ENCODE measurements at regions not wholly inside any gene's neighbourhood (a gene's known extent, or its start where the extent isn't known, plus 50 kb on each side); places are given as distances from the start of the nearest gene placed in this dataset.
"Not testable (repeated sequence)": the region's sequence is repeated elsewhere in the genome, so short reads cannot be mapped to it uniquely, and the experiment has no call there.

DNA sequence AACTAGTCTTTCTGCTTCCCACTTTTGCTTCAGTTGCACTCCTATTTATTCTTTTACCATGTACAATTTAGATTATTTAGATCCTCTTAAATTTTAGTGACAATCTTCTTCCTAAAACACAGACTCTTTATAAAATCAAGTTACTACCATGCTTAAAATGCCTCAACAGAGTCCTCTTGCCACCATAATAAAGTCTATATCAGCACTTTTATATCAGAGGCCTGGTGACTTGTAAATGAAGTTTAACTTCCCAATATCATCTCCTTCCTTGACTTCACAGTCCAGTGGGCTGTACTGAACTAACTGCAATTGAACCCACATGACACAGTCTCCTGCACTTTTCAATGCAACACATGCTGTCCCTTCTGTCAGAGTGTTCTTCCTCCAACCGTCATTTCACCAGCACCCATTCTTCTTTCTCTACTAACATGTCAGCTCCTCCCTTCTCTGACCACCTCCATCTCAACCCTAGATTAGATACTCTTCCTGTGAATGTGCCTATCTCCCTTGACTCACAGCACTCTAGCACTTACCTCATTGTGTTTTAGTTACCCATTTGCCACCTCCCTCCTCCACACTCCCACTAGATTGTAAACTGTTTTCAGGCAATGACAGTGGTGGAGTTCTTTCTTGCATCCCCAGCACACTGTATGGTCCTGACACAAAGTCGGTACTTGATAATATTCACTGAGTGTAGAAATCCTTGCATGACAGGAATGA lies 414.9 kb downstream of the SATB2 start:
- no peak overlapping the region for H3K4me3 Mint-ChIP-seq
- no peaks in the 10 kb centered on the region for H3K9me3 Mint-ChIP-seq

DNA sequence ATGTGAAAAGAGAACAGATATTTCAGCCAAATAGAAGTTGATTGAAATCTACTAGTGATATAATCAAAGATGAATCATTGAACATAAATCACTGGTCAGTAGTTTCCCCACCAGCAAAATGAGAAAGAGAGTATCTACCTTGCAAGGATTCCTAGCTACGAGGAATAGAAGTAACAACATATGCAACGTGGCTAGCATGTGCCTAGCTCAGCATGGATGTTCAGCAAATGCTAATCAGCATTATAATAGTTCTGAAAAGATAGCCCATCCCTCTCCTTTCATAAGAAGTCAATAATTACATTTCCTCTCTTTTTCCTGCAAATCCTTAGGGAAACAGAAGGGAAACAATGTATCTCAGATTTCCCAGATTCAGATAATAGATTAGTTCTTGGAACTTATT lies 417.2 kb downstream of the SATB2 start:
- Mint-ChIP-seq H3K9me3 (no peaks in the 10 kb centered on the region), H3K27ac (no peak overlapping the region), H3K4me3 (no peak overlapping the region), H3K36me3 (no peaks in the 10 kb centered on the region), H3K4me1 (no peaks in the 10 kb centered on the region), H3K27me3 (no peaks in the 10 kb centered on the region)
- ATAC-seq (ENCODE audit: low read depth) (no peak), DNase-seq (no peak)
- POLR2A ChIA-PET = no interaction called here

More for the DNA sequence above, 414.9 kb downstream of the SATB2 start:
- H3K27me3 Mint-ChIP-seq = no peaks in the 10 kb centered on the region
- H3K36me3 Mint-ChIP-seq = no peaks in the 10 kb centered on the region
- H3K4me1 Mint-ChIP-seq = no peaks in the 10 kb centered on the region
- POLR2A ChIA-PET = no interaction called here
- ATAC-seq (ENCODE audit: low read depth) (no peak), DNase-seq (no peak)
- H3K27ac Mint-ChIP-seq = no peak overlapping the region

DNA sequence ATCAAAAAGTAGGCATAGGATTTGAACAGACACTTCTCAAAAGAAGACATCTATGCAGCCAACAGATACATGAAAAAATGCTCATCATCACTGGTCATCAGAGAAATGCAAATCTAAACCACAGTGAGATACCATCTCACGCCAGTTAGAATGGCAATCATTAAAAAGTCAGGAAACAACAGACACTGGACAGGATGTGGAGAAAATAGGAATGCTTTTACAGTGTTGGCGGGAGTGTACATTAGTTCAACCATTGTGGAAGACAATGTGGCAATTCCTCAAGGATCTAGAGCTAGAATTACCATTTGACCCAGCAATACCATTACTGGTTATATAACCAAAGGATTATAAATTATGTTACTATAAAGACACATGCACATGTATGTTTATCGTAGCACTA lies 424.0 kb downstream of the SATB2 start:
- H3K4me1 Mint-ChIP-seq; H3K27me3 Mint-ChIP-seq; H3K36me3 Mint-ChIP-seq; POLR2A ChIA-PET; H3K4me3 Mint-ChIP-seq; H3K27ac Mint-ChIP-seq; DNase-seq; ATAC-seq (ENCODE audit: low read depth): not testable (repeated sequence)
- H3K9me3 Mint-ChIP-seq = peaks cover 10% of the 10 kb centered on the region

DNA sequence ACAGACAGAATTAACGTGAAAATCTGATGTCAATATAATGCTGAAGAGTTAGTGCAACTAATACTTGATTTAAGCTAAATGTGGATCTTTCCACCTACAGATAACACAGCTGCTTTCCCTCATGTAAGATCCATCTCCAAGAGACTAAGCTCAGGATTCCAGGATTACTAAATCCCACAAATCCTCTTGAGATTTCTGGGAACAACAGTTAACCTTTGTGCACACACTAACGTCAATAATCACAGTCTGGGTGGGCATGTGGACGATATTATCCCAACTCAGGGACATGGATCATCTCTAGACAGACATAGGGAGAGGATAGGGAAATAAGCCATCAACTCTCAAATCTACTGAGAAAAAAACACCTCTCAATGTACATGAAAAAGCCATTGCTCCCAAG lies 432.6 kb downstream of the SATB2 start:
- H3K27ac Mint-ChIP-seq = no peak overlapping the region

DNA sequence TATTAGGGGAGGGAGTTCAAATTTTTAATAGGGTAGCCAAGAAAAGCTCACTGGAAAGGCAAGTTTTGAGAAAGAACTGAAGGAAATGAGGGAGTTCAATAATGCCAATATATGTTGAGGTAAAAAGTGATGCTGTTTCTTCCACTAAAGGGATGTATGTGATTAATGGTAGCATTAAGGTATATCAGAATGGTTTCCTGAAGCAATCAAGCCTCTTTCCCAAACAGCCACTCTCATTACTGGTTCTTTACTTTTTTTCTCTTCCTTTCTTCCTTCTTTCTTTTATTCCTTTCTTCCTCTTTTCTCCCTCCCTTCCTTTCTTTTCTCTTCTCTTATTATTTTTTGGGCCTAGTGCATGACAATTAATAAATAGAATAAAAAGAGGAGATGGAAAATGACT lies 433.5 kb downstream of the SATB2 start:
- POLR2A ChIA-PET = no interaction called here
- no peak for DNase-seq
- Mint-ChIP-seq H3K4me1 (no peaks in the 10 kb centered on the region), H3K27ac (no peak overlapping the region), H3K36me3 (no peaks in the 10 kb centered on the region), H3K9me3 (no peaks in the 10 kb centered on the region), H3K4me3 (no peak overlapping the region), H3K27me3 (no peaks in the 10 kb centered on the region)
- no peak for ATAC-seq (ENCODE audit: low read depth)

More for the DNA sequence above, 432.6 kb downstream of the SATB2 start:
- H3K4me3 Mint-ChIP-seq = no peak overlapping the region
- H3K27me3 Mint-ChIP-seq = no peaks in the 10 kb centered on the region
- DNase-seq (no peak), ATAC-seq (ENCODE audit: low read depth) (no peak)
- no peaks in the 10 kb centered on the region for H3K36me3 Mint-ChIP-seq
- no peaks in the 10 kb centered on the region for H3K9me3 Mint-ChIP-seq
- H3K4me1 Mint-ChIP-seq = no peaks in the 10 kb centered on the region
- POLR2A ChIA-PET = no interaction called here

DNA sequence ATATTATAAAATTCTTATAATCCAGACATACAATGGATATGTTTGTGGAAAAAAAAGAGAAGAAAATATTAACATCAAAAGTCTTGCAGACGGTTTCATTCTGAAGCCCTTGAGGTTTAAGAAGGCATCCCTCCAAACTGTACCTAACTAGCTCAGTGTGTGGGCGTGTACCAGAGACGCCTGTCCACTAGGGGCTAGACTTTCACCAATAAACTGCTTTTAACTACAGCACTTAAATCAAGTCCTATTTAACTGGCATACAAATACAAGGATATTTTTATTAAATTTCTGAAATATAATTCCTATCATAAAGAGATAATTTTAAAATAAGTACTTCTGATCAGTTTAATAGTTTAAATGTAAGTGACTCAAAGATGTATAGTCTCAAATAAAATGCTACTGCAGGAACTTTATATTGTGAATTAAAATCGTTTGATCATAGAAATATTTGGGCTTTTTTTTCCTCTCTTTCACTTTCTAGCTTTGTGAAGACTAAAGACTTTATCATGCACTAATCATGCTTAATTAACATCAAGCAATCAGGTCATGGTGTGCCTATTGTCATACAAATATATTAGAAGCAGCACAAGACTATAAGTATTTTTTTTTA lies 437.7 kb downstream of the SATB2 start:
- Mint-ChIP-seq H3K4me3 (no peak overlapping the region), H3K36me3 (no peaks in the 10 kb centered on the region), H3K27me3 (no peaks in the 10 kb centered on the region), H3K27ac (no peak overlapping the region), H3K9me3 (no peaks in the 10 kb centered on the region), H3K4me1 (no peaks in the 10 kb centered on the region)
- POLR2A ChIA-PET = no interaction called here
- ATAC-seq (ENCODE audit: low read depth) = no peak
- DNase-seq = no peak

DNA sequence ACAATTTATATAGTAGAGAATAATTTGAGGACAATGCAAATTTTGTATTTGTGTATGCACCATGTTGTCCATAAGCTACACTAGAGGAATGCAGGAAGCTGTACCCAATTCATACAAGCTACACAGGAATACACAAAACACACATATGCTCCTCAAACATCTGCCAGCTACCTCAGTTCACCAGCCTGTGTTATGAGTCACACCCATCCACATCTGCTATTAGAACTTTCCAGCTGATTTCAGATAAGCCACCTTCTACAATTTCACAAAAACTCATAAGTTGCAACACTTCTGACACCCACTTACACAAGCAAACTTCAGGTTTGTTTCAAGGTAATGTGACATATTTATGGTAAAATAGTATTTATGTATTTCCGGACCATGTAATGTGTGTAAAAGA lies 438.9 kb downstream of the SATB2 start:
- POLR2A ChIA-PET = no interaction called here
- no peaks in the 10 kb centered on the region for H3K27me3 Mint-ChIP-seq
- no peak overlapping the region for H3K4me3 Mint-ChIP-seq
- no peaks in the 10 kb centered on the region for H3K36me3 Mint-ChIP-seq
- no peaks in the 10 kb centered on the region for H3K4me1 Mint-ChIP-seq
- H3K27ac Mint-ChIP-seq = no peak overlapping the region
- no peak for ATAC-seq (ENCODE audit: low read depth)
- DNase-seq = no peak
- no peaks in the 10 kb centered on the region for H3K9me3 Mint-ChIP-seq

DNA sequence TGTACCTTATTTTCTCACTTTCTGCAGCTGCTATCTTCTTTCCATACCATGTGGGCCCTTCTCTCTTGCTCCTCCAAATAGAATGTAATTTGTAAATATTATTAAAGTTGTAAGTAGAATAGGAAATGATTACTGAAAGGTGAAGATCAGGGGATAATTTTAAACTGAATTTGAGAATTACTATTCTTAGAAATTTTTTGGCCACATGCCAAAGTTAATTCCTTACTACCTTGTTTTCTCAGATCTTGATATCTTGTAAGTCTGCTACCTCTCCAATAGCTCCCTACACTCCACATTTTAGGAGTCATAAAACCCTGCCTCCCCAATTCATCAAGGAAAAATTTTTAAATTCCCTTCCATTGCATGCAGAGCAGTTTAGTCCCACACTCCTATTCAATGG lies 442.7 kb downstream of the SATB2 start:
- no peaks in the 10 kb centered on the region for H3K36me3 Mint-ChIP-seq
- no peaks in the 10 kb centered on the region for H3K4me1 Mint-ChIP-seq
- no peak overlapping the region for H3K27ac Mint-ChIP-seq
- H3K4me3 Mint-ChIP-seq = no peak overlapping the region
- H3K27me3 Mint-ChIP-seq = no peaks in the 10 kb centered on the region
- DNase-seq (no peak), ATAC-seq (ENCODE audit: low read depth) (no peak)
- POLR2A ChIA-PET = no interaction called here
- peaks cover 4% of the 10 kb centered on the region for H3K9me3 Mint-ChIP-seq

DNA sequence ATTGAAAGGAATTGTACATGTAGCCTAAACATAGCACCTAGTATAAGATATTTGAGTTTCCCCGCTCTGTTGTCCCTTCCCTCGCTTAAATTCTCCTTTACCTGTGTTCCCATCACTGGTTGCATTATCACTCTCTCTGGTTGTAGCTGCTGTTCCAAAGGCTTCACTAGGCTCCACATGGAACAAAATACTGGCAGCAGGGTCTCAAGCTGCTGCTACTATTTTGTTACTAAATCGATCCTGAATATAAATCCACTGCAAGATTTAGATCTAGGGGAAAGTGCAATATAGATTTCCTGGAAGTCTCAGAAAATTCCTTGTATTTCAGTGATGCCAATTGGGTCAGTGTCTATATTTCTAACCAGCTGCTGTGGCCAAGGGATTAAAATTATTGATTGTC lies 443.5 kb downstream of the SATB2 start:
- H3K36me3 Mint-ChIP-seq = no peaks in the 10 kb centered on the region

DNA sequence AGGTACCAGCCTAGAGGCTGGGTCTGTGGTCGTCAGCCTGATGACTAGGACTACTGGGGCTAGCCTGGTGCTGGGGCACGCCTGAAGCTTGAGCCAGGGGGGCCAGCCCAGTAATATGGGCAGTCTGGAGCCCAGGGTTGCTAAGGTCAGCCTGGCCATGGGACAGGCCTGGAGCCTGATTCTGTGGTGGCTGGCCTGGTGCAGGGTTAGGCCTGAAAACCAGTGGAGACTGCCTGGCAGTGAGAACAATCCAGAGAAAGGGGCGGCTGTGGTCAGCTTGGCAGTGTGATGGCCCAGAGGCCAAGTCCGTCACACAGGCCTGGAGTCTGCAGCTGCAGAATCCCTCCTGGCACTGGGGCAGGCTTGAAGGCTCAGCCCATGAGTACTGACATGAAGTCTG lies 445.8 kb downstream of the SATB2 start:
- H3K27ac Mint-ChIP-seq = no peak overlapping the region
- no peaks in the 10 kb centered on the region for H3K27me3 Mint-ChIP-seq
- DNase-seq (no peak), ATAC-seq (ENCODE audit: low read depth) (no peak)
- no peaks in the 10 kb centered on the region for H3K36me3 Mint-ChIP-seq
- POLR2A ChIA-PET = no interaction called here
- H3K4me1 Mint-ChIP-seq = no peaks in the 10 kb centered on the region
- H3K9me3 Mint-ChIP-seq = peaks cover 5% of the 10 kb centered on the region
- no peak overlapping the region for H3K4me3 Mint-ChIP-seq

More for the DNA sequence above, 443.5 kb downstream of the SATB2 start:
- H3K4me1 Mint-ChIP-seq = no peaks in the 10 kb centered on the region
- no peak overlapping the region for H3K4me3 Mint-ChIP-seq
- ATAC-seq (ENCODE audit: low read depth) (no peak), DNase-seq (no peak)
- no peak overlapping the region for H3K27ac Mint-ChIP-seq
- H3K9me3 Mint-ChIP-seq = peaks cover 5% of the 10 kb centered on the region
- H3K27me3 Mint-ChIP-seq = no peaks in the 10 kb centered on the region
- POLR2A ChIA-PET = no interaction called here

DNA sequence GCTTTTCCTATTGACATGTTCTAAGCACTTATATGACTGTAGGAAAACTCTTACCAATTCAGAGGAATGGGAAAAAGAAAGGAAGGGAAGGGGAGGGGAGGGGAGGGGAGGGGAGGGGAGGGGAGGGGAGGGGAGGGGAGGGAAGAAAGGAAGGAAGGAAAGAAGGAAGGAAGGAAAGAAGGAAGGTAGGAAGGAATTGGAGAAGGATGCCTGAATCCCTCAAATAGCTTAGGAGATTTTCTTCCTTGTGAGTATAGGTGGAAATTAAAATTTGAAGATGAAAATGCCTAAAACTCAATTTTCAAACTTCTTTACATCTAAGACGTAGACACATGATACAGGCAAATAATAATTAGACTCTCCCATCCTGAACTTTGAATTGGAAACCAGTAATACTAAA lies 463.1 kb downstream of the SATB2 start:
- Mint-ChIP-seq H3K4me3 (no peak overlapping the region), H3K27me3 (no peaks in the 10 kb centered on the region), H3K9me3 (peaks cover 2% of the 10 kb centered on the region), H3K36me3 (no peaks in the 10 kb centered on the region), H3K4me1 (no peaks in the 10 kb centered on the region), H3K27ac (no peak overlapping the region)
- no peak for DNase-seq
- POLR2A ChIA-PET = no interaction called here
- no peak for ATAC-seq (ENCODE audit: low read depth)

DNA sequence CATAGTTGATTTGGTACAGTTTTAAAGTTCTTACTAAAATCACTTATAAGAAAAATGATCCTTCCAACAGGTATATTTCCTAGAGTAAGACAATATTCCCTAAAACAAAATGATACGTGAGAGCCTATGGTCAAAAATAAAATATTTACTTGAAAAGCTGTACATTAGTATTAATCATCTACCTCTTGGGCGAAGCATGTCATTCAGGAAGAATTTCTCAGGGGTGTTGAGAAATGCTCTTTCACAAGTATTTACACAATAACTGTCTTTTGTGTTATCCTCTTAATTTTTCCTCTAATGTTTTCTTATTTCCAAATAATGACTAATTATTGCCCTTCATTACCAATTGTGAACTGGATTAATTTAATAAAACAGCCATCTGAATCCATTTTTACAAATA lies 466.3 kb downstream of the SATB2 start:
- no peaks in the 10 kb centered on the region for H3K4me1 Mint-ChIP-seq
- POLR2A ChIA-PET = no interaction called here

DNA sequence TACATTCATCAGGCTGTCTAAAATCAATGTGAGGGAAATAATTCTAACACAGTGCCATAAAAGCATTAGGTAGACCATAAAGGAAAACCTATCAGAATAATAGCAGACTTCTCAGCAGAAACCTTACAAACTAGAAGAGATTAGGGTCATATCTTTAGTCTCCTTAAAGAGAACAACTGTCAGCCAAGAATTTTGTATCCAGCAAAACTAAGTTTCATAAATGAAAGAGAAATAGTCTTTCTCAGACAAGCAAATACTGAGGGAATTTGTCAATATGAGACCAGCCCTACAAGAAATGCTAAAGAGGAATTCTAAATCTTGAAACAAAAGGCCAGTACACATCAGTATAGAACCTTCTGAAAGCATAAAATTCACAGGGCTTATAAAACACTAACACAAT lies 482.0 kb downstream of the SATB2 start:
- DNase-seq (no peak), ATAC-seq (ENCODE audit: low read depth) (no peak)
- H3K4me1 Mint-ChIP-seq = no peaks in the 10 kb centered on the region
- no peaks in the 10 kb centered on the region for H3K27me3 Mint-ChIP-seq
- no peak overlapping the region for H3K4me3 Mint-ChIP-seq
- no peaks in the 10 kb centered on the region for H3K36me3 Mint-ChIP-seq
- POLR2A ChIA-PET = no interaction called here
- peaks cover 5% of the 10 kb centered on the region for H3K9me3 Mint-ChIP-seq
- H3K27ac Mint-ChIP-seq = no peak overlapping the region

More for the DNA sequence above, 466.3 kb downstream of the SATB2 start:
- H3K9me3 Mint-ChIP-seq = peaks cover 2% of the 10 kb centered on the region
- no peaks in the 10 kb centered on the region for H3K36me3 Mint-ChIP-seq
- H3K27me3 Mint-ChIP-seq = no peaks in the 10 kb centered on the region
- DNase-seq (no peak), ATAC-seq (ENCODE audit: low read depth) (no peak)
- no peak overlapping the region for H3K4me3 Mint-ChIP-seq
- no peak overlapping the region for H3K27ac Mint-ChIP-seq

DNA sequence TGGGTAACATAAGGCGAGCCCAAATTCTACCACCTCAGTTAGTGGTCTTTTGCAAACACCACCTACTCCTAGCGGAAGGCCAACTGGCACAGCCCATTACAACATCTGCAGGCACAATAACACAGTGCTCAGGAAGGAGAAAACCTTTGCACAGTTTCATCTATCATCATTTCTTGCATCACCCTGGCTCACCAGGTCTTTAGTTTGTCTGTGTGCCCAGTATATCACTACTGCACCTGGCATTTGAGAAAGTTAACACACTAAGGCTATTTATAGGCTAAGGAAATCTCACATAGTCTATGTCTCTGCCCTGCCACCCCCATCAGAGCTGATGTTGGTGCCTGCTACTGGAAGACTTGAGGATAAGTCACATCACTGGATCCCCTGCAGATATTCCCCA lies 484.0 kb downstream of the SATB2 start:
- H3K36me3 Mint-ChIP-seq = no peaks in the 10 kb centered on the region
- no peak overlapping the region for H3K27ac Mint-ChIP-seq
- no peak for ATAC-seq (ENCODE audit: low read depth)
- DNase-seq = no peak
- POLR2A ChIA-PET = no interaction called here
- H3K4me3 Mint-ChIP-seq = no peak overlapping the region
- H3K4me1 Mint-ChIP-seq = no peaks in the 10 kb centered on the region
- peaks cover 4% of the 10 kb centered on the region for H3K9me3 Mint-ChIP-seq
- no peaks in the 10 kb centered on the region for H3K27me3 Mint-ChIP-seq

Data from activated naive CD8-positive, alpha-beta T cell treated with anti-CD3 and anti-CD28 coated beads, Interleukin-2, amount 10 ng/mL, durations not matched to agents 7 days and 5 days (primary cell).